Nephron progenitor cell (in vitro differentiated cells): ENCODE measurements at regions not wholly inside any gene's neighbourhood (a gene's known extent, or its start where the extent isn't known, plus 50 kb on each side); places are given as distances from the start of the nearest gene placed in this dataset.

Experiments
- DNase-seq: peaks from one replicate; pipeline ENCODE4 v3.0.0; 2021
- H3K27ac Mint-ChIP-seq: 2 replicates; pipeline ENCODE4 v1.8.0; 2021; ENCODE audit warnings: mild to moderate bottlenecking, moderate library complexity, mixed read lengths
- H3K27me3 Mint-ChIP-seq: 2 replicates; pipeline ENCODE4 v1.8.0; 2021; ENCODE audit warnings: mild to moderate bottlenecking, low read depth, mixed read lengths; ENCODE audit not compliant: poor library complexity
- H3K36me3 Mint-ChIP-seq: 2 replicates; pipeline ENCODE4 v1.8.0; 2021; ENCODE audit warnings: low read depth, mixed read lengths
- H3K4me1 Mint-ChIP-seq: 2 replicates; pipeline ENCODE4 v1.8.0; 2021; ENCODE audit warnings: mixed read lengths
- H3K4me3 Mint-ChIP-seq: 2 replicates; pipeline ENCODE4 v1.8.0; 2021; ENCODE audit warnings: mild to moderate bottlenecking, moderate library complexity, mixed read lengths
- H3K9me3 Mint-ChIP-seq: 2 replicates; pipeline ENCODE4 v1.8.0; 2021; ENCODE audit warnings: mild to moderate bottlenecking, moderate library complexity, mixed read lengths
- TF ChIP-seq, protein P1 (sequence below): fragments of 200-600 bp; sonication (generic); IDR thresholded peaks from 2 replicates; pipeline ENCODE4 v1.5.0; 2021; ENCODE audit warnings: antibody characterized with exemption

GRCh38 chr12:92612611-92613010, 90.2 kb upstream of the PLEKHG7 start:
- Mint-ChIP-seq H3K27ac (no peak overlapping the region), H3K4me1 (peaks cover 15% of the 10 kb centered on the region), H3K36me3 (no peaks in the 10 kb centered on the region), H3K27me3 (no peaks in the 10 kb centered on the region), H3K9me3 (no peaks in the 10 kb centered on the region), H3K4me3 (no peak overlapping the region)
- DNase-seq: no peak
- TF ChIP-seq, protein P1, sequence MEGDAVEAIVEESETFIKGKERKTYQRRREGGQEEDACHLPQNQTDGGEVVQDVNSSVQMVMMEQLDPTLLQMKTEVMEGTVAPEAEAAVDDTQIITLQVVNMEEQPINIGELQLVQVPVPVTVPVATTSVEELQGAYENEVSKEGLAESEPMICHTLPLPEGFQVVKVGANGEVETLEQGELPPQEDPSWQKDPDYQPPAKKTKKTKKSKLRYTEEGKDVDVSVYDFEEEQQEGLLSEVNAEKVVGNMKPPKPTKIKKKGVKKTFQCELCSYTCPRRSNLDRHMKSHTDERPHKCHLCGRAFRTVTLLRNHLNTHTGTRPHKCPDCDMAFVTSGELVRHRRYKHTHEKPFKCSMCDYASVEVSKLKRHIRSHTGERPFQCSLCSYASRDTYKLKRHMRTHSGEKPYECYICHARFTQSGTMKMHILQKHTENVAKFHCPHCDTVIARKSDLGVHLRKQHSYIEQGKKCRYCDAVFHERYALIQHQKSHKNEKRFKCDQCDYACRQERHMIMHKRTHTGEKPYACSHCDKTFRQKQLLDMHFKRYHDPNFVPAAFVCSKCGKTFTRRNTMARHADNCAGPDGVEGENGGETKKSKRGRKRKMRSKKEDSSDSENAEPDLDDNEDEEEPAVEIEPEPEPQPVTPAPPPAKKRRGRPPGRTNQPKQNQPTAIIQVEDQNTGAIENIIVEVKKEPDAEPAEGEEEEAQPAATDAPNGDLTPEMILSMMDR: no peak

DNA sequence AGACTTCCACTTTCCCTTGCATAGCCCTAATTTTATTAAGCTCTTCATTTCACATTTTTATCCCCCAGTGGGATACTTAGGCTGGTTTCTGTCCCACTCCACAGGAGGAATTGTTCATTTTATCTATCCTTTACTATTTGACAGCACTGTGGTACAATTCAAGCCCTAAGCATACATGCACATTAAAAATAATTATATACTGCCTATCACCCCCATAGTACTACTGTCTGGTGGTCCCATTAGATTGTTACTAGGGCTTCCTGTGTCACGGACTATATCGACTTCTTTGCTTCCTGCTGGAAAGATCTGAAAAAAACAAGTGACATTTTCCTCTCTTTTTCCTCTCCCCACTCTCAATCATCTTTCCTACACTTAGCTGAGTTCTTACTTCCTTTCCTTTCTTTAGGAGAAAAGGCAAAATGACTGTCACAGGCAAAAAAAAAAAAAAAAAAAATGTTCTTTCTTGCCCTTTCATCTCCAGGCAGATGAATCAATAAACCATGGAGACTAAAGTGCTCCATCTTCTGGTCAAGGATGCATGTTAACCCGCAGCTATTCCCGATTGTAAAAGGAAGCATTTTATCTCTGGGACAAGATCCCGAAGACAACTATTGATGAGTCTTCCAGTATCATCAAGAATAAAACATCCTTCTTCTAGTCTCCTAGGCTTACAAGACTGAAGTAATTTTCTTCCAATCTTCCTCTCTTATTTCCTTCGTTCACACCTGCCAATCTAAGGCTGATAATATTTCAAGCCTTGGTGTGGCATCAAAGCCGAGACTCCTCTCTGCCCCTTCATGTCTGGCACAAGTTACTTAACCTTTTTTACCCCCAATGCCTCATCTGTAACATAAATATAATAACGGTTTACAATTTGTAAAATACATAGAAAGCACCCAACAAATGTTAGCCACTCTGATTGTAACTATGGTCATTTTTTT, 94.4 kb upstream of the PLEKHG7 start:
- Mint-ChIP-seq H3K4me1 (peaks cover 15% of the 10 kb centered on the region), H3K27me3 (no peaks in the 10 kb centered on the region), H3K4me3 (no peak overlapping the region), H3K9me3 (peaks cover 5% of the 10 kb centered on the region), H3K36me3 (no peaks in the 10 kb centered on the region), H3K27ac (peak overlapping the region; percentile 7)
- no peak for DNase-seq
- TF ChIP-seq, protein P1: peak; percentile 30

- no peak overlapping the region for H3K27ac Mint-ChIP-seq
- peaks cover 2% of the 10 kb centered on the region for H3K27me3 Mint-ChIP-seq
- no peaks in the 10 kb centered on the region for H3K36me3 Mint-ChIP-seq
- peaks cover 15% of the 10 kb centered on the region for H3K4me1 Mint-ChIP-seq
- TF ChIP-seq, protein P1: no peak
- DNase-seq: no peak
- no peak overlapping the region for H3K4me3 Mint-ChIP-seq
- H3K9me3 Mint-ChIP-seq: peaks cover 7% of the 10 kb centered on the region
Measured at GRCh38 chr12:92606956-92607355, 95.8 kb upstream of the PLEKHG7 start.

- H3K36me3 Mint-ChIP-seq: peaks cover 3% of the 10 kb centered on the region
- H3K4me1 Mint-ChIP-seq: peaks cover 12% of the 10 kb centered on the region
- TF ChIP-seq, protein P1: no peak
- DNase-seq: no peak
- H3K9me3 Mint-ChIP-seq: peaks cover 16% of the 10 kb centered on the region
- H3K27me3 Mint-ChIP-seq: peaks cover 3% of the 10 kb centered on the region
- no peak overlapping the region for H3K4me3 Mint-ChIP-seq
- no peak overlapping the region for H3K27ac Mint-ChIP-seq
Measured at GRCh38 chr12:92605621-92606170, 97.1 kb upstream of the PLEKHG7 start.

DNA sequence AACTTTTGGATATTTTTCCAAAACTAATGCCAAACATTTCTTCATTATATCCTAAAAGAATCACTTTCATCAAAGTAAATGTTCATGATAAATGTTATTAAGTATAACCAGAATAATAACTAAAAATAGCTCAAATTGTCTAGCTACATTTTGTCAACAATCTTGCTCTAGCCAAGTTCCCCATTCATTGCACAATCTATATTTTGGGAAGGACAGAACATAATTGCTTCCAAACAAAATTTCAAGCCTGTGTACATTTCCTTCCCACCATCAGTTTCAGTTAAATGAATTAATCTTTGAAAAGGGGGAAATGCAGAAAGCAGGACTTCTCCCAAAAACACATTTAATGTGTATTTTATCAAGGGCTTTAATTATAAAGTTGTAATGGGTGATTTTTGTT, 98.0 kb upstream of the PLEKHG7 start:
- H3K27me3 Mint-ChIP-seq: peaks cover 3% of the 10 kb centered on the region
- DNase-seq: no peak
- no peak overlapping the region for H3K4me3 Mint-ChIP-seq
- H3K36me3 Mint-ChIP-seq: peaks cover 5% of the 10 kb centered on the region
- no peak overlapping the region for H3K27ac Mint-ChIP-seq
- H3K4me1 Mint-ChIP-seq: peaks cover 10% of the 10 kb centered on the region
- TF ChIP-seq, protein P1: no peak
- peaks cover 24% of the 10 kb centered on the region for H3K9me3 Mint-ChIP-seq
